ENCODE measurements at regions not wholly inside any gene's neighbourhood (a gene's known extent, or its start where the extent isn't known, plus 50 kb on each side); places are given as distances from the start of the nearest gene placed in this dataset.
A peak's percentile ranks its signal among the peaks of the same experiment; 100 is the strongest.

GRCh38 chr1:80417671-80418070, 1383.1 kb upstream of the ADGRL2 start:
- H3K9me3 ChIP-seq (ENCODE audit: insufficient read depth in 2 of 2, low read depth in 1 of 2, low read length in 1 of 2), result no peaks in the 10 kb centered on the region
- no peak overlapping the region for H2AK5ac ChIP-seq (ENCODE audit: low read depth, low read length)
- H3K36me3 ChIP-seq (ENCODE audit: control insufficient read depth in 2 of 4, insufficient read depth in 4 of 4, low read length in 3 of 4), result no peaks in the 10 kb centered on the region
- WGBS, 2 experiments (ENCODE audit: extremely low coverage in 1 of 2, insufficient coverage in 1 of 2, insufficient read length in 1 of 2, insufficient replicate concordance in 2 of 2, low coverage in 1 of 2, low lambda C conversion rate in 2 of 2, missing lambda C conversion rate in 1 of 2), result 88% methylated on average over 1 of the region's 1 CpG; no CpG with 5 or more reads in 1 of the 2 experiments
- H2BK15ac ChIP-seq (ENCODE audit: low read length), result no peak overlapping the region
- no peaks in the 10 kb centered on the region for H3K23me2 ChIP-seq (ENCODE audit: low read depth, low read length)
- no peak overlapping the region for H3K9ac ChIP-seq (replicated peaks in 1 of 4; ENCODE audit: extremely low read depth in 1 of 4, low read depth in 3 of 4, low read length in 3 of 4)
- H4K5ac ChIP-seq (ENCODE audit: insufficient read length, low read depth, low read length), result no peak overlapping the region
- H3K79me2 ChIP-seq (ENCODE audit: control insufficient read depth in 1 of 2, insufficient read depth in 2 of 2, low read length in 2 of 2), result no peaks in the 10 kb centered on the region
- FAIRE-seq, result peak; percentile 42
- no peak for DNase-seq (ENCODE audit: low read depth in 1 of 2, low spot score in 2 of 2)
- no peak overlapping the region for H3K27ac ChIP-seq (ENCODE audit: low read depth, low read length)
- no peaks in the 10 kb centered on the region for H4K20me1 ChIP-seq (replicated peaks in 1 of 2; ENCODE audit: control insufficient read depth in 1 of 2, insufficient read depth in 2 of 2, low read length in 2 of 2)
- H3K4me1 ChIP-seq (replicated peaks in 1 of 4; ENCODE audit: control insufficient read depth in 3 of 4, insufficient read depth in 4 of 4, low read length in 3 of 4), result no peaks in the 10 kb centered on the region
- H4K8ac ChIP-seq (ENCODE audit: extremely low read depth, insufficient read depth, low read length), result no peak overlapping the region
- no peak overlapping the region for H4K91ac ChIP-seq (replicated peaks; ENCODE audit: insufficient read length, low read length)
- no peak overlapping the region for H2BK12ac ChIP-seq (ENCODE audit: low read depth, low read length)
- H3K4ac ChIP-seq (replicated peaks; ENCODE audit: insufficient read length, low read depth, low read length), result no peak overlapping the region
- H3K56ac ChIP-seq (replicated peaks; ENCODE audit: insufficient read length, low read depth, low read length), result no peak overlapping the region
- H2BK5ac ChIP-seq (ENCODE audit: low read depth, low read length), result no peak overlapping the region
- H3K23ac ChIP-seq (ENCODE audit: insufficient read length), result no peak overlapping the region
- H2AFZ ChIP-seq (ENCODE audit: low read length), result peak overlapping the region; percentile 29; the same call in 1 of the 2 replicates
- no peak overlapping the region for H3K4me2 ChIP-seq (ENCODE audit: insufficient read depth in 1 of 2, low read depth in 2 of 2, low read length in 2 of 2)
- no peak overlapping the region for H2BK120ac ChIP-seq (replicated peaks; ENCODE audit: low read depth, low read length)
- no peak overlapping the region for H3K18ac ChIP-seq (ENCODE audit: extremely low read depth, low read length)
- no peak overlapping the region for H3K14ac ChIP-seq (ENCODE audit: insufficient read length)
- H3K79me1 ChIP-seq (ENCODE audit: low read depth, low read length), result no peaks in the 10 kb centered on the region
- CTCF ChIA-PET (ENCODE audit: partially characterized antibody), result interaction anchor here (0.8 kb wide), 1 partner anchor 239 kb away, joined by 4 read pairs; no protein-coding TSS in a partner anchor
- no peak overlapping the region for H2BK20ac ChIP-seq (ENCODE audit: low read length)
- H3K4me3 ChIP-seq (ENCODE audit: extremely low read depth in 1 of 4, insufficient read depth in 2 of 4, low read depth in 3 of 4, low read length in 4 of 4), result no peak overlapping the region
- H3K27me3 ChIP-seq (replicated peaks in 1 of 4; ENCODE audit: control insufficient read depth in 3 of 4, extremely low read depth in 1 of 4, insufficient read depth in 3 of 4, low read length in 3 of 4), result no peaks in the 10 kb centered on the region
- POLR2A ChIA-PET (ENCODE audit: partially characterized antibody), result no interaction called here
- TF ChIP-seq ATF3 (IDR thresholded peaks at IDR 0.05; ENCODE audit: insufficient read depth, low read depth, low read length) (no peak), CEBPB (IDR thresholded peaks at IDR 0.05; ENCODE audit: low read depth, low read length) (no peak), RBBP5 (IDR thresholded peaks at IDR 0.05; ENCODE audit: borderline replicate concordance, low read depth, low read length) (no peak), TCF12 (IDR thresholded peaks at IDR 0.05; ENCODE audit: low read depth, low read length) (no peak), SRF (IDR thresholded peaks at IDR 0.05; ENCODE audit: low read depth, low read length) (no peak), TEAD4 (IDR thresholded peaks at IDR 0.05; ENCODE audit: low read depth, low read length) (no peak), POU5F1 (IDR thresholded peaks at IDR 0.05; ENCODE audit: low read depth, low read length) (no peak)
- TF ChIP-seq, protein P1, sequence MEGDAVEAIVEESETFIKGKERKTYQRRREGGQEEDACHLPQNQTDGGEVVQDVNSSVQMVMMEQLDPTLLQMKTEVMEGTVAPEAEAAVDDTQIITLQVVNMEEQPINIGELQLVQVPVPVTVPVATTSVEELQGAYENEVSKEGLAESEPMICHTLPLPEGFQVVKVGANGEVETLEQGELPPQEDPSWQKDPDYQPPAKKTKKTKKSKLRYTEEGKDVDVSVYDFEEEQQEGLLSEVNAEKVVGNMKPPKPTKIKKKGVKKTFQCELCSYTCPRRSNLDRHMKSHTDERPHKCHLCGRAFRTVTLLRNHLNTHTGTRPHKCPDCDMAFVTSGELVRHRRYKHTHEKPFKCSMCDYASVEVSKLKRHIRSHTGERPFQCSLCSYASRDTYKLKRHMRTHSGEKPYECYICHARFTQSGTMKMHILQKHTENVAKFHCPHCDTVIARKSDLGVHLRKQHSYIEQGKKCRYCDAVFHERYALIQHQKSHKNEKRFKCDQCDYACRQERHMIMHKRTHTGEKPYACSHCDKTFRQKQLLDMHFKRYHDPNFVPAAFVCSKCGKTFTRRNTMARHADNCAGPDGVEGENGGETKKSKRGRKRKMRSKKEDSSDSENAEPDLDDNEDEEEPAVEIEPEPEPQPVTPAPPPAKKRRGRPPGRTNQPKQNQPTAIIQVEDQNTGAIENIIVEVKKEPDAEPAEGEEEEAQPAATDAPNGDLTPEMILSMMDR (IDR thresholded peaks at IDR 0.05; ENCODE audit: control extremely low read depth in 1 of 3, insufficient read depth in 1 of 3, low read depth in 1 of 3, low read length in 3 of 3), result no peak

Data from H1 (cell line).